NCI-H1092 (cell line): ENCODE measurements at regions not wholly inside any gene's neighbourhood (a gene's known extent, or its start where the extent isn't known, plus 50 kb on each side); places are given as distances from the start of the nearest gene placed in this dataset.
"Not testable (repeated sequence)": the region's sequence is repeated elsewhere in the genome, so short reads cannot be mapped to it uniquely, and the experiment has no call there.

ENCODE experiments used
- DNase-seq: peaks from one replicate; lab custom pipeline; 2025; lab: John Stamatoyannopoulos, UW

GRCh38 chr21:36207577-36208320 lies 51.1 kb downstream of the DOP1B start:
- no peak for DNase-seq

- DNase-seq: no peak
Observed at GRCh38 chr21:36208326-36209013, 51.8 kb downstream of the DOP1B start.

GRCh38 chr21:36209626-36210171 lies 53.1 kb downstream of the DOP1B start:
- DNase-seq: peak; percentile 23

- DNase-seq: no peak
Observed at GRCh38 chr21:36210779-36211659, 54.4 kb downstream of the DOP1B start.

GRCh38 chr21:36211660-36212512 lies 55.3 kb downstream of the DOP1B start:
- no peak for DNase-seq

GRCh38 chr21:36212513-36212780 lies 55.8 kb downstream of the DOP1B start:
- no peak for DNase-seq

GRCh38 chr21:36214561-36214960 lies 57.9 kb downstream of the DOP1B start:
- DNase-seq: no peak

- DNase-seq: no peak
Observed at GRCh38 chr21:36217743-36218142, 61.1 kb downstream of the DOP1B start.

- DNase-seq: no peak
Observed at GRCh38 chr21:36218691-36219090, 62.1 kb downstream of the DOP1B start.

- no peak for DNase-seq
Observed at GRCh38 chr21:36223451-36223850, 66.8 kb downstream of the DOP1B start.

GRCh38 chr21:36229181-36229580 lies 72.6 kb downstream of the DOP1B start:
- no peak for DNase-seq

GRCh38 chr21:36231444-36231843 lies 74.8 kb downstream of the DOP1B start:
- not testable (repeated sequence) for DNase-seq

GRCh38 chr21:36232641-36233040 lies 76.0 kb downstream of the DOP1B start:
- DNase-seq: no peak

- no peak for DNase-seq
Observed at GRCh38 chr21:36235058-36235582, 78.5 kb downstream of the DOP1B start.

- no peak for DNase-seq
Observed at GRCh38 chr21:36236052-36236730, 79.6 kb downstream of the DOP1B start.

GRCh38 chr21:36237441-36237840 lies 80.8 kb downstream of the DOP1B start:
- no peak for DNase-seq

- no peak for DNase-seq
Observed at GRCh38 chr21:36239585-36239984, 80.4 kb upstream of the MORC3 start.

GRCh38 chr21:36241717-36242116 lies 78.3 kb upstream of the MORC3 start:
- DNase-seq: no peak

- no peak for DNase-seq
Observed at GRCh38 chr21:36245115-36245514, 74.9 kb upstream of the MORC3 start.

- no peak for DNase-seq
Observed at GRCh38 chr21:36245649-36246048, 74.3 kb upstream of the MORC3 start.
